ENCODE measurements at regions not wholly inside any gene's neighbourhood (a gene's known extent, or its start where the extent isn't known, plus 50 kb on each side); places are given as distances from the start of the nearest gene placed in this dataset.
A peak's percentile ranks its signal among the peaks of the same experiment; 100 is the strongest.
"Not testable (repeated sequence)": the region's sequence is repeated elsewhere in the genome, so short reads cannot be mapped to it uniquely, and the experiment has no call there.

DNA sequence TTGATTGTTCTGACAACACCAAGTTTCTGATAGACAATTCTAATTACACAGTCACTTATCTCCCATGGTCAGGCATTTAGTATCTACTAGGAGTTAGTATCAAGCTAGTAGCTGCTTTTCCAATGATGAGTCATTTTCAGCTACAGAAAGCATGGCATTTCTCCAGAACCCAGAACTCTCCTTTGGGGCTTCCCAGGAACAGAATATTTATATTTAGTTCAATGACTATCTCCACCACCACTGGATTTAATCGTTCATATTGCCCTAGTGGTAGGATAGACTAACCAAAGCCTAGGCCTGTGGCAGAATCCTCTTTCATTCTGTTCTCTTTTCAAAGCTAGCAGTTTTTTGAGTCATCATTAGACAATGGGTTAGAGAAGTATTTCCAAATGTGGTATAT, 569.4 kb downstream of the GABRG1 start:
- no peak for DNase-seq
- in situ Hi-C loops (cut with HindIII; ENCODE audit: low pct_ligation_motif_present, low pct_unique_long_range_greater_than_20kb, low sequenced_read_pairs), result no loop called here

DNA sequence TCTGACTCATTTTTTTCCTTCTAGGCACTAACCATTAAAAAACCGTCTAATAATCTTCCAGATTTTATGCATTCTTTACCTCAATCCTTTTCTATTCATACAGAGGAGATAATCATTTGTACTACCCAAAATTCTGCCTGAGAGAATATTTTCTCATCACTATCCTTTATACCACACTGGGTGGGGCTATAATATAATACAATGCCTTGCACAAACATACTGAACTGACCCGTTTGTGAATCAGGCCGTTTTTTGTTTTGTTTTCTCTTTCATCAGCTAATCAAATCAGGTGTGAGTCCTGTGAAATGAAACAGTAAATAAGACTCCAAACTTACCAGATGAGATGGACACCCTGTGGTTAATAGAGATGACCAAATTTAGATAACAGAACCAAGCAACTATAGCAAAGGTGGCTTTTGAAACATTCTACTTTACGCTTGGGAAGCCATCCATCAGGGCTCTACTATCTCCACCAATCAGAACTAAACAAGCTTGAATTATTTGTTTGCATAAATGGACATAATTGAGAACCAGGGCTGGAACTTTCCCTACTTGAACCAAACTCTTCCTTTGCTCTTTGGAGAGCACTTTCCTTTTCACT, 573.0 kb downstream of the GABRG1 start:
- in situ Hi-C loops (cut with HindIII; ENCODE audit: low pct_ligation_motif_present, low pct_unique_long_range_greater_than_20kb, low sequenced_read_pairs), result no loop called here
- no peak for DNase-seq

DNA sequence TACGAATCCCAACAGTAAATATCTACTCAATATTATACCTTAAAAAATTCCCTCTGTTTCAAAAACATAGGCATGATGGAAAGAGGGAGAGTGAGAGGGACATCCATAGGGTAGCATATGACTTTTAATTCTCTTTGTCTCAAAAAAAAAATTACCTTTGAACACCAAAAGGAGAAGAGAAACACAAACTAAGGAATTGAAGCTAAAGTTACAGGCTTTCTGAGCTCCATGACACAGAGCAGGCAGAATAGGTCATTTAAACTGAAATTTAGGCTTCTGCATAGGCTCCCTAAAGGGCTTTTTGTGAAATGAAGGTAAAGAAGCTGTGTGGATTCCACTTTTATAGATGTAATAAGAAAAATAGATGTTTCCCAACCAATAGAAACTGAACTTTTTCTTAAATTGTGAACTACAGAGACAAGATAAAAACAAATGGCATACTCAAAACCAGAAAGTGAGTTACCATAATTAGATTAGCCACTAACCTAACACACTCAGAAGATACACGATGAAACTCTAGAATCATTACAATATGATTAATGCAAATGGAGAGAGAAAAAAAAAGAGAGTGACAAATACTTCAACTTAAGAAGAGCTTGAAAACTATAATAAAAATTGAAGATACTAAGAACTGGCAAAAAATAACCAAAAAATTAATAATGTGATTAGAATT, 584.6 kb downstream of the GABRG1 start:
- DNase-seq, result no peak
- in situ Hi-C loops (cut with HindIII; ENCODE audit: low pct_ligation_motif_present, low pct_unique_long_range_greater_than_20kb, low sequenced_read_pairs), result no loop called here

DNA sequence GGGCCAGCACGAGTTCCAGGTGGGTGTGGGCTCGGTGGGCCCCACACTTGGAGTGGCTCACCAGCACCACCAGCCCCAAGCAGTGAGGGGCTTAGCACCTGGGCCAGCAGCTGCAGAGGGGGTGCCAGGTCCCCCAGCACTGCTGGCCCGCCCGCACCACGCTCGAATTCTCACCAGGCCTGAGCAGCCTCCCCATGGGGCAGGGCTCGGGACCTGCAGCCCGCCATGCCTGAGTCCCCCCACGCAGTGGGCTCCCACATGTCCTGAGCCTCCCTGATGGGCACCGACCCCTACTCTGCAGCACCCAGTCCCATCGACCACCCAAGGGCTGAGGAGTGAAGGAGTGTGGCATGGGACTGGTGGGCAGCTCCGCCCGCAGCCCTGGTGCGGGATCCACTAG, 593.4 kb downstream of the GABRG1 start:
- no peak for DNase-seq
- in situ Hi-C loops (cut with HindIII; ENCODE audit: low pct_ligation_motif_present, low pct_unique_long_range_greater_than_20kb, low sequenced_read_pairs), result no loop called here

DNA sequence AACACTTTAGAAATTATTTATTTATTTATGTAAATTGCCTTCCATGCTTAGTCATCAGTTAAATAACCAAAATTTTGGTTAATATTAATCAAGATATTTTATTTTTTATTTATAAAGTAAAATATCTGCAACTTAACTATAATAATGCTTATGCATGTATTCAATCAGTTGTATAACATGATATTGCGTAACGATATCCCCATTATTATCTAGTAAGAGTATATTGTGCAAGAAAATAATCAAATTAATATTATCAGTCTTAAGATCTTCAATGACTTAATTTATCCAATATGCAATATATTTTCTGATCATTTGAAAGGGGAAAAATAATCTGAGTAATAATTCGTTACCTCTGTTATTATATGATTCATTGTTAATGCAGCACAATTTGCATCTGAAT, 596.7 kb downstream of the GABRG1 start:
- DNase-seq, result no peak
- in situ Hi-C loops (cut with HindIII; ENCODE audit: low pct_ligation_motif_present, low pct_unique_long_range_greater_than_20kb, low sequenced_read_pairs), result no loop called here

DNA sequence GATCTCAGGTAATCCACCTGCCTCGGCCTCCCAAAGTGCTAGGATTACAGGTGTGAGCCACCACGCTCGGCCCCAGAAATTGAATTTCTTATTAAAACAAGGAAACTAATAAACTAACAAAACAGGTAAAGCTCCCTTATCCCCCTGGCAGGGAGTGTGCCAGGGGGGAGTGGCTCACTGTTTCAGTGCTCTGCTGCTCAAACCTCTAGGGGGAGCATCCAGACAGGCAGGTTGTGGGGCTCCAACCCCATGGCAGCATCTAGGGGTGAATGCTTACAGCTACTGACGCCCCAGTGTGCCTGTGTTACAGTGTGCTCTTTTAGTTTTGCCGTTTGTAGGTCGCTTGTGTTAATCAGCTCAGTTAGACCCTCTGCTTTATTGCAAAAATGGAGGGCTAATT, 605.0 kb downstream of the GABRG1 start:
- no peak for DNase-seq
- in situ Hi-C loops (cut with HindIII; ENCODE audit: low pct_ligation_motif_present, low pct_unique_long_range_greater_than_20kb, low sequenced_read_pairs), result no loop called here

DNA sequence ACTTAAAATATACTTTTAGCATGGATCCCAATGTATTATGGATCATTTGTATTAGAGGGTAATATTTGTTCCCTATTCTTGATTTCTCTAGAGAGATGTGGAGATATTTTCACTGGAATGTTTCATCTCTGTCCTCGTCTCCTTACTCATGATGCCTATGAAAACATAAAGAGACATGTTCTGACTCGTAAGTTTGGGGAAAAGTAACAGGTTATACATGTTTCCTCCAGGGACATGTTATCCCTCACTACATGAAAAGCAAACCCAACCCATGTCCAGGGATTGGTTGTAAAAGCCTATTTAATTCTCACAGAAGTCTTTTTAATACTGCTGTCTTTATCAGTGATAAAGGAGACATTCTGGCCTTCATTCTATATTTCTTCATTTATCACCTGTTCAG, 621.4 kb downstream of the GABRG1 start:
- in situ Hi-C loops (cut with HindIII; ENCODE audit: low pct_ligation_motif_present, low pct_unique_long_range_greater_than_20kb, low sequenced_read_pairs), result no loop called here
- no peak for DNase-seq

DNA sequence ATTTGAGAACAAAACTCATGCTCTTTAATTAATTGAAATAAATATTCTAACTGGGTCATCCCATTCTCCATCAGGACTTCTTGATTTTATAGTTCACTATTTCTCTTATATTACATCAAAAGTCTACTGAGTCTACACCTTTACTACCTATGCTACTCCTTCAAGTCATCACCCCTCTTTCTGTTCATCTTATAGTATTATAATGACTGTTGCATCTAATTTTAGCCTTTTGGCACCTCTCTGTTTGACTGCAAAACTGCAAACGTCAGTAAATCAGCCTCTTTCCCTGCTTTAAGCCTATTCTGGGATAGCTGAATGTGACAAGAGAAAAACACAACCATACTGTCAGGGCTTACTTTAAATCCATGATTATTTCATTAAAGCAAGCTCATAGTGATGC, 639.1 kb downstream of the GABRG1 start:
- in situ Hi-C loops (cut with HindIII; ENCODE audit: low pct_ligation_motif_present, low pct_unique_long_range_greater_than_20kb, low sequenced_read_pairs), result no loop called here
- no peak for DNase-seq

DNA sequence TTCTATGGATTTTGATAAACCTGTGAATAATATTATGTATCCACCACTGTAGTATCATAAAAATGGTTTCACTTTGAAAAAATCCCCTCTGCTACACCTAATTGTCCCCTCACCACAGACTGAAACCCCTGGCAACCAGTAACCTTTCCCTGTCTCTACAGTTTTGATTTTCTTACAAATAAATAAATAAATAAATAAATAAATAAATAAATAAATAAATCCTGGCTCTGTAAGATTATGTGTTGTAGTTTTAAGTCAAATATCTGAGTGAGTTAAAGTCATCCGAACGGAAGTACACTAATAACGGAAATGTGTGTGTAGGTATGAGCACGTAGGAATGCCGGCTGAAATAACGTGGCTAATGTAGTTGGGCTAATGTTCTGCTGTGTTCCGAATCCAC, 641.5 kb downstream of the GABRG1 start:
- no peak for DNase-seq
- in situ Hi-C loops (cut with HindIII; ENCODE audit: low pct_ligation_motif_present, low pct_unique_long_range_greater_than_20kb, low sequenced_read_pairs), result no loop called here

DNA sequence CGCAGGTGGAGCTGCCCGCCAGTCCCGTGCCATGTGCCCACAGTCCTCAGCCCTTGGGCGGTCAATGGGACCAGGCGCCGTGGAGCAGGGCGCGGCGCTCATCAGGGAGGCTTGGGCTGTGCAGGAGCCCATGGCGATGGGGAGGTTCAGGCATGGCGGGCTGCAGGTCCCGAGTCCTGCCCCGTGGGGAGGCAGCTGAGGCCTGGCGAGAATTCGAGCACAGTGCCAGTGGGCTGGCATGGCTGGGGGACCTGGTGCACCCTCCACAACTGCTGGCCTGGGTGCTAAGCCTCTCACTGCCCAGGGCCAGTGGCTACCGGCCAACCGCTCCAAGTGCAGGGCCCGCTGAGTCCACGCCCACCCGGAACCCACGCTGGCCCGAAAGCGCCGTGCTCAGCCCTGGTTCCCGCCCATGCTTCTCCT, 646.5 kb downstream of the GABRG1 start:
- in situ Hi-C loops (cut with HindIII; ENCODE audit: low pct_ligation_motif_present, low pct_unique_long_range_greater_than_20kb, low sequenced_read_pairs), result no loop called here
- DNase-seq, result no peak

DNA sequence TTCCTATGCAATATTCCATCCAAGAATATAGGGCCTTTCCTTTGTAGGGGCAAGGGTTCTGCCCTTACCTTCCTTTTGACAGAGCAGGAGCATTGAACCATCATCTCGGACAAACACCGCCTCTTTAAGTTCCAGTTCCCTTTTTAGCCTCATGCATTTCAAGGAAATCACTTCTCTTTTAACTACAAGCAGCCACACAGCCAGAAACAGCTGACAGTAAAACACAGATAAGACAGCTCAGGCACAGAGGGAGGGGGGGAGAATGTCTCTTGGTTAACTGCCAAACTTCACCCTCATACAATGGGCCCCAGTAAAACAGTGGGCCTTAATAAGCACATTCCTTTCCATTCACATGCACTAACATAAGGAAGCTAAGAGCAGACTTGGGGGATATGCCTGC, 648.3 kb downstream of the GABRG1 start:
- in situ Hi-C loops (cut with HindIII; ENCODE audit: low pct_ligation_motif_present, low pct_unique_long_range_greater_than_20kb, low sequenced_read_pairs), result no loop called here

DNA sequence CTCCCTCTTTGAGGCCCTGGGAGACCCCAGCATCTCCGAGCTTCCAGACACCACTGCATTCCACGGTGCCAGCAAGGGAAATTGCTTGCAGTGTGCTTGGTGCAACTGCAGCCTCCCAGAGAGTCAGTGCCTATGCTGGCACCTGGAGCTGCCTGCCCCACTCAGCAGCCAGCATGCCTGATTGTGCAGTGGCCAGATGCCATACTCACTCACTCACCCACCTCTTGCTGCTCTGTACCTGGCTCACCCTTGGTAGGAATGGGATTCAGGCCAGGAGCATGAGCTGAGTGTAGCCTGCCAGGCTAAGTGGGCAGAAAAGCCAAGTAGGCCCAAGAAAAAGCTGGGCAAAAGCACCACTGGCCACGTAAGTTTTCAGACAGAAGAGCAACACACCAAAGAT, 651.4 kb downstream of the GABRG1 start:
- no peak for DNase-seq
- in situ Hi-C loops (cut with HindIII; ENCODE audit: low pct_ligation_motif_present, low pct_unique_long_range_greater_than_20kb, low sequenced_read_pairs), result no loop called here

More for the DNA sequence above, 648.3 kb downstream of the GABRG1 start:
- no peak for DNase-seq

DNA sequence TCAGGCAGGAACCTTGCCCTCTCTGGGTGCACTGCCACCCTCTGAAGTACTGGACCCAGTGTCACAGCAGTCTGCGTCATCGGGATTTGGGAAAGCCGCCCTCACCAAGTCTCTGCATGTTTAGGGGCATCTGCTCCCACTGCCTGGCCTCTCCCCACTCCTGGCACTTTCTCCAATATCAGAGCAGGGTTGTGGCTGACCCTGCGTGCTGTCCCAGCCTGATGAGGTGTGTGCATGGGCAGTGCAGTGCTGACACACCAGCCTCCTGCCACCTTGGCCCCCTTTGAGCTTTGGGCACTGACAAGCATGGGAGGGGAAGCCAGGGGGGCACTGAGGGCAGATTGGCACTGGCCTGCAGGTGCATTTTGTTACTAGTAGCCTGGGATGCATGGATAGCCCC, 652.5 kb downstream of the GABRG1 start:
- DNase-seq, result no peak
- in situ Hi-C loops (cut with HindIII; ENCODE audit: low pct_ligation_motif_present, low pct_unique_long_range_greater_than_20kb, low sequenced_read_pairs), result no loop called here

DNA sequence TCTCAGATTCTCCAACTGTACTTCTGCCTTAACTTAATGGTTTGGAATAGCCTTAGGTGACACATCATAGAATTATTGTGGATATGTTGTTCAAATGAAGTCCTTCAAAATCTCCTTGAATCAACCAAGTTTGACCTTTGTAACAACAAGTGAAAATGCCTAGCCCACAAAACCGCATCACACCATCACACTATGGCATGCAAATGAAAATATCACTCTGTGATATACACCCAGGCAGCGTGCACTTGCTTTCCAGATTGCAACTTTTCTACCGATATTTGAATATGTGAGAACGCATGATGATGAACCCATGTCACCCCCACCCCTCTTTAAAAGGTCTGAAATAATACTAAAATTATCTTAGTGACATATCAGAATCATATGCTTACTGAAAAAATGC, 656.7 kb downstream of the GABRG1 start:
- no peak for DNase-seq
- in situ Hi-C loops (cut with HindIII; ENCODE audit: low pct_ligation_motif_present, low pct_unique_long_range_greater_than_20kb, low sequenced_read_pairs), result no loop called here

DNA sequence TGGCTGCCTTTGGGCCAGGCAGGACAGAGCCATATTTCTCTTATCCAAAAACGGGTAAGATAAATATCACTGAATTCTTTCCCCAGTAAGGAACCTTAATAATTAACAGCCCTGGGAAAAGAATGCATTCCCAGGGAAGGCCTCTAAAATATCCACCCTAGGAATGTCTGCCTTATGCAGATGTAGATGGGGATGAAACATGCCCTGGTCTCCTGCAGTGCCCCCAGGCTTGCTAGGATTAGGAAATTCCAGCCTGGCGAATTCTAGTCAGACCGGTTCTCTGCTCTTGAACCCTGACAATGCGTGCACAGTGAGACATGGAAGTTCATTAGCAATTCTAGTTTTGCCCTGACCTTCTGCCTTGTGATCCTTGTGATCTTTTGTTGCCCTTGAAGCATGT, 663.7 kb downstream of the GABRG1 start:
- in situ Hi-C loops (cut with HindIII; ENCODE audit: low pct_ligation_motif_present, low pct_unique_long_range_greater_than_20kb, low sequenced_read_pairs); DNase-seq: not testable (repeated sequence)

DNA sequence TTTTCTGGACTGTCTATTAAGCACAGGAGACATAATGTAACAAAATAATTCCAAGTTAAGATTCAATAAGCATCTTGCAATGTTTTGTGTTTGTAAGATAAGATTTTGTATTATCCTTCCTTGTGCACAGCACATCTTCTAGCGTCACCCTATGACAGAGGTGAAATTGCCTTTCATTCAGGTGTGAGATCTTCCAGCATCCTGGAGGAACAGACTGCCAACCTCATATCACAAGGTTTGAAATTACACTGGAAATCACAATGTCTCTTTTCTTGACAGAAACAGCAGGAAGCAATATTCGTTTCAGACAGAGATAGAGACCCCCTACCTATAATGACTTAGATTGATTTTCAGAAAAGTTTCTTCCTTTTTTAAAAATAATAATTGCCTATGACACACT, 668.6 kb downstream of the GABRG1 start:
- in situ Hi-C loops (cut with HindIII; ENCODE audit: low pct_ligation_motif_present, low pct_unique_long_range_greater_than_20kb, low sequenced_read_pairs), result no loop called here
- DNase-seq, result no peak

DNA sequence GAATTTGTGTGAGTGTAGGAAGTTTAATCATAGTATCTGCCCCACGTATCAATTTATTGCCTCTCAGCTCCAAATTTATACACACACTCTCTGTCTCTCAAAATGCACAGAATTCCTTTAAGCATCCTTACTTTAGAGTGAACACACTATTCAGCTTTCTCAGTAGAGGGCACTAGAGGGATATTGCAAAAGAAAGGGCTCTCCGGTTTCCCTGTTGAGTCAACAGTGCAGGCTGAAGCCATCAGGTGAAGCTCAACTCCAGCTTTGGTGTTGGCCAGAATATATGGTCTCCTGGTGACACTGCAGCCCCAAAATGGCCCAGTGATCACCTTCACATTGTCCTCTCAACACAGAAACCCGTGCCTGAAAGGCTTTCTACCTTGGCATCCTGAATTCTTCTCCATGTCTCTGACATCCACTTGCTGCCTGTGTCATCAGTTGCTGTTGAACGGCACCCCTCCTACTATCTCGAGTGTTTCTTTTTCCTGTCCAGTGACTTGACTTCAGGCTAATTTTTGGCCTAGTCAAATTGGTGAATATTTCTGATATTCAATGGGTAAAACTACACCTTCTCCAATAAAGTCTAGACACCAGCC, 670.5 kb downstream of the GABRG1 start:
- in situ Hi-C loops (cut with HindIII; ENCODE audit: low pct_ligation_motif_present, low pct_unique_long_range_greater_than_20kb, low sequenced_read_pairs), result no loop called here
- peak; percentile 56 for DNase-seq

DNA sequence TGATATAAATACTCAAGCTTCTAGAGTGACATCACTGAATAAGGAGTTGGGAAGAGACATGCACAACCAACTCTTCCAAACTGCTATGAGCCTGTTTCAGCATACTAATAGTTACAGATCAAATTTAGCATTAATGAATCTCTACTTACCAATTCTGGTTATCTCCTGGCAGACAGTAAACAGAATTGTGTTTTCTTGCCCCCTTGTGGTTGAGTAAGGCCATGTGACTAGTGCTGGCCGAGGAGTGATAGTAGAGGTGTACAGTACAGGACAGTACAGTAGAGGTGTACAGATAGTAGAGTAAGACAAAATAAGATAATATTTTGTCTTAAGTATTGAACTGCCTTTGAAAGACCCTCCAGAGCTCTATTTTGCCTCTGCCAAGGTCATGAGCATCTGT, 681.4 kb downstream of the GABRG1 start:
- peak; percentile 37 for DNase-seq
- in situ Hi-C loops (cut with HindIII; ENCODE audit: low pct_ligation_motif_present, low pct_unique_long_range_greater_than_20kb, low sequenced_read_pairs), result no loop called here

DNA sequence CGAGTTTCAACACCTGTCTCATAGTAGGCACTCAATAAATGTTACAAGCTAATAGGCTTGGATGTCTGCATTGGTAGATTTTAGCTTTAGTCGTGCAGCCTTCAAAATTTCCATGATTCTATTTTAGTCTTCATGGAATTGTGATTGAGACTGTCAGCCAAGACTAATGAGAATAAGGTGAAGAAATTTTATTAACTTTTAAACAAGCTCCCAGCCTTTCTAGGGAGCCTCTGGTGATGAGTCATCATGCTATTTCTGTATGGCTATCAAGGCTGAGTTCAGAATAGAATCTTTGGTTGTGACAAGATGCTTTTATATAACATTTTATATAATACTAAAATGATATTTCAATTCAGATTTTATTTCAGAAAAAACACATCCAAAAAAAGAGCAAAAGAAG, 685.8 kb downstream of the GABRG1 start:
- DNase-seq, result peak; percentile 3
- in situ Hi-C loops (cut with HindIII; ENCODE audit: low pct_ligation_motif_present, low pct_unique_long_range_greater_than_20kb, low sequenced_read_pairs), result no loop called here

DNA sequence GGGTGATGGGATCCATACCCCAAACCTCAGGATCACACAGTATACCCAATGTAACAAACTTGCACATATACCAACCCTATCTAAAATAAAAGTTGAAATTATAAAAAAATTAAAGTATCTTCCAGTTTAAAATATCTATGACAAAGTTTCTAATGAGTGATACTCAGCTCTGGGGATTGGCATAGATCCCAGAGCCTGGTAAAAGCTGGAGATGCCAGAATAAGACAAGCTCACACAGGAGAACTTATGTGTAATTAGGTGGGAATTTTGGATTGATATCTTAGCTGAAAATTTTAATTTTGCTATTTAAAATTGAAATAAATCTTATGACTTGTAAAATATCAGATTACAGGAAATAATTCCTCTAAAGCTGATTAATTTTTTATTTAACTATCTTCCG, 686.5 kb downstream of the GABRG1 start:
- in situ Hi-C loops (cut with HindIII; ENCODE audit: low pct_ligation_motif_present, low pct_unique_long_range_greater_than_20kb, low sequenced_read_pairs), result no loop called here
- DNase-seq, result no peak

All from ACHN (cell line).